Heart left ventricle (tissue), 13 donors: ENCODE measurements at regions not wholly inside any gene's neighbourhood (a gene's known extent, or its start where the extent isn't known, plus 50 kb on each side); places are given as distances from the start of the nearest gene placed in this dataset.

ENCODE experiments used
- POLR2A ChIP-seq, 2 donors: fragments of 450-650 bp; IDR thresholded peaks; one replicate each; pipeline ENCODE4 v1.6.1; 2017; ENCODE audit warnings: antibody characterized with exemption in 2 of 2, mild to moderate bottlenecking in 2 of 2, moderate library complexity in 2 of 2
- TF ChIP-seq, protein P1 (sequence below), 12 donors: fragments of 200-600 bp; sonication (generic) in 4 of 12; IDR thresholded peaks; one replicate each; pipeline versions ENCODE4 v1.5.0 to v1.8.0; 2018 to 2022; ENCODE audit warnings: antibody characterized with exemption in 12 of 12, mild to moderate bottlenecking in 5 of 12
- donor health status: ischemic (EF 13 %, LVEDD 7.1; RV severe dilation, severe dysfunction).
- donor health status: DM: no; HTN: yes; CAD: no.
- donor health status: DM: no; HTN: no; CAD: no.
- donor health status: ischemic (EF 25% LVEDD 6.9; RV normal size, moderate dysfunction).
- donor health status: ischemic (EF 25% LVEDD 5.7; RV mildly dilated, moderate dysfunction).
- donor health status: ischemic (EF 35%, LVEDD 5.7; RV mildly dilated, moderate dysfunction).
- donor health status: nonischemic (EF 11% LVEDD 7.7; RV severe dilation, severe dysfunction).
- donor health status: DM: yes; HTN: yes; CAD: no.
- donor health status: PGD.
- donor health status: ischemic (EF 29% LVEDD 5.4; RV normal size, mild dysfunction).
- donor health status: nonischemic (EF 23%, LVEDD 6.1; RV moderate dilation, normal function).

DNA sequence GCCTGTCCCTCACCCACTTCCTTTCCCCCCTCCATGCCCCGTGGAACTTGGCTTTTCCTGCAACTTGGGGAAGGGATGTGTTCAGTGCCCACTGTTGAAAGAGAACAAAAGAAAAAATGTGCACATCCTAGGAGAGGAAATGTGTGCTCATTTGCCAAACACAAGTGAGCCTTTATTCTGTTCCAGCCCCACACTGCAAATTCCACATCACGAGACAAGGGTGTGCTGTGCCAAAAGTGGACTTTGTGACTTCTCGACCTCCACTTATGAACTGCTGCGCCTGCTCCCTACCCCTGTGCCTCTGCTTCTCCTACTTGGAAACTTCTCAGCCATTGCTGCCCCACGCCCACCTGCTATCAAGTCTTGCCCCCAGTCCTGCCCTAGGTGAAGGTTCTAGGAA lies 97.0 kb upstream of the GRIK3 start:
- no peak for TF ChIP-seq POLR2A (IDR thresholded peaks at IDR 0.05)
- TF ChIP-seq, protein P1, sequence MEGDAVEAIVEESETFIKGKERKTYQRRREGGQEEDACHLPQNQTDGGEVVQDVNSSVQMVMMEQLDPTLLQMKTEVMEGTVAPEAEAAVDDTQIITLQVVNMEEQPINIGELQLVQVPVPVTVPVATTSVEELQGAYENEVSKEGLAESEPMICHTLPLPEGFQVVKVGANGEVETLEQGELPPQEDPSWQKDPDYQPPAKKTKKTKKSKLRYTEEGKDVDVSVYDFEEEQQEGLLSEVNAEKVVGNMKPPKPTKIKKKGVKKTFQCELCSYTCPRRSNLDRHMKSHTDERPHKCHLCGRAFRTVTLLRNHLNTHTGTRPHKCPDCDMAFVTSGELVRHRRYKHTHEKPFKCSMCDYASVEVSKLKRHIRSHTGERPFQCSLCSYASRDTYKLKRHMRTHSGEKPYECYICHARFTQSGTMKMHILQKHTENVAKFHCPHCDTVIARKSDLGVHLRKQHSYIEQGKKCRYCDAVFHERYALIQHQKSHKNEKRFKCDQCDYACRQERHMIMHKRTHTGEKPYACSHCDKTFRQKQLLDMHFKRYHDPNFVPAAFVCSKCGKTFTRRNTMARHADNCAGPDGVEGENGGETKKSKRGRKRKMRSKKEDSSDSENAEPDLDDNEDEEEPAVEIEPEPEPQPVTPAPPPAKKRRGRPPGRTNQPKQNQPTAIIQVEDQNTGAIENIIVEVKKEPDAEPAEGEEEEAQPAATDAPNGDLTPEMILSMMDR (IDR thresholded peaks at IDR 0.05) = no peak
